ENCODE measurements at regions not wholly inside any gene's neighbourhood (a gene's known extent, or its start where the extent isn't known, plus 50 kb on each side); places are given as distances from the start of the nearest gene placed in this dataset.

DNA sequence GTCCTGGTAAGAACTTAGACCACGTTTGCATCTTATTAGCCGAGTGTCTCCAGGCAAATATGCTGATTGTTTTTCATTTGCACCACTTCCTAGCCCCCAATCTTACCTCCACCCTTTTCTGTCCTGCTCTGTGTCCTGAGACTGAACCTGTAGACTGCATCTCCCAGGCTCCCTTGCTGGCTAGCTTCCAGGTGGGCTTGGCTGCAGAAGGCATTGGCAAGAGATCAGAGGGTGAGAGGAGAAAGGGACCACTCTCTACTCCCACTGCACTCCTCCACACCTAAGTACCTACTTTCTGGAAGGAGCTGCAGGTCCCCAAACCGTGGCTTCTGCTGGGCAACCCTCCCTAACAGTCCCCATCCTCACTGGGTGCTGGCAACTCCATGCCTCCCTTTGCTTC lies 59.9 kb upstream of the XPA start:
- H3K79me2 ChIP-seq (ENCODE audit: insufficient read depth, low read length) = no peaks in the 10 kb centered on the region

DNA sequence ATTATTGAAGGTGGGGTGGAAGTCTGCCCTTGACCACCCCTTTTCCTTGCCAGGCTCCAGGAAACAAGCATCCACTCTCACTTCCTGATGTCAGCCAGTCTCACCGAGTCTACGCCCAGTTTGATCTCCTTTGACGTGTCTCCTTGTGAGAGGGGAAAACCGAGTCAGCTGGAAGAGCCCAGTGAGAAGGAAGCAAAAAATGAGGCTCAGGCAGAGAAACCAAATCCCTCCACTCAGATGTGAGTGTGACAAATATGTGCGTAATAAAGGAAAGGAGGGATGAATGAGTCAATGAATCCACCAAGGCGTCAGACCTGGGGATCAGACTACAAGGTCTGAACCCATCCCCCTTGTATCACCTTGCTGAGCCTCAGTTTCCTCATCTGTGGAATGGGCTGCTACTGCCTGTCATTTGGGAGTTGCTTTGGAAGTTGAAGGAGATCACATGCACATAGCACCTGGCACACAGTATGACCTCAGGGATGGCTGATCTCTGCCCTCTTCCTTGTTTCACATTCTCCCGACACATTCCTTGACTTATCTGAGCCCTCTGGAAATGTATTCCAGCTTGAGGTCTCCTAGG lies 61.3 kb upstream of the XPA start:
- TF ChIP-seq, protein P1, sequence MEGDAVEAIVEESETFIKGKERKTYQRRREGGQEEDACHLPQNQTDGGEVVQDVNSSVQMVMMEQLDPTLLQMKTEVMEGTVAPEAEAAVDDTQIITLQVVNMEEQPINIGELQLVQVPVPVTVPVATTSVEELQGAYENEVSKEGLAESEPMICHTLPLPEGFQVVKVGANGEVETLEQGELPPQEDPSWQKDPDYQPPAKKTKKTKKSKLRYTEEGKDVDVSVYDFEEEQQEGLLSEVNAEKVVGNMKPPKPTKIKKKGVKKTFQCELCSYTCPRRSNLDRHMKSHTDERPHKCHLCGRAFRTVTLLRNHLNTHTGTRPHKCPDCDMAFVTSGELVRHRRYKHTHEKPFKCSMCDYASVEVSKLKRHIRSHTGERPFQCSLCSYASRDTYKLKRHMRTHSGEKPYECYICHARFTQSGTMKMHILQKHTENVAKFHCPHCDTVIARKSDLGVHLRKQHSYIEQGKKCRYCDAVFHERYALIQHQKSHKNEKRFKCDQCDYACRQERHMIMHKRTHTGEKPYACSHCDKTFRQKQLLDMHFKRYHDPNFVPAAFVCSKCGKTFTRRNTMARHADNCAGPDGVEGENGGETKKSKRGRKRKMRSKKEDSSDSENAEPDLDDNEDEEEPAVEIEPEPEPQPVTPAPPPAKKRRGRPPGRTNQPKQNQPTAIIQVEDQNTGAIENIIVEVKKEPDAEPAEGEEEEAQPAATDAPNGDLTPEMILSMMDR (IDR thresholded peaks at IDR 0.05) = no peak
- H3K36me3 Mint-ChIP-seq = no peaks in the 10 kb centered on the region
- DNase-seq = no peak
- no peak overlapping the region for H3K27ac Mint-ChIP-seq
- no peak overlapping the region for H3K4me3 Mint-ChIP-seq
- Histone ChIP-seq H3K79me2 (ENCODE audit: insufficient read depth, low read length) (no peaks in the 10 kb centered on the region), H3K4me3 (replicated peaks in 1 of 3; ENCODE audit: low read depth in 2 of 3, low read length in 3 of 3) (no peak overlapping the region), H4K20me1 (ENCODE audit: insufficient read depth, low read length) (no peaks in the 10 kb centered on the region), H3K4me2 (replicated peaks; ENCODE audit: extremely low read depth, low read length, poor library complexity, severe bottlenecking) (no peak overlapping the region), H2AFZ (ENCODE audit: insufficient read depth, low read depth, low read length, poor library complexity, severe bottlenecking) (no peak overlapping the region), H3K27ac (ENCODE audit: low read depth in 1 of 2, low read length in 2 of 2) (no peak overlapping the region), H3K9me3 (replicated peaks in 1 of 2; ENCODE audit: control insufficient read depth in 1 of 2, insufficient read depth in 1 of 2, low read length in 2 of 2) (no peaks in the 10 kb centered on the region), H3K9ac (ENCODE audit: insufficient read depth, low read length, poor library complexity, severe bottlenecking) (no peak overlapping the region), H3K4me1 (ENCODE audit: control insufficient read depth in 1 of 2, insufficient read depth in 2 of 2, low read length in 2 of 2) (no peaks in the 10 kb centered on the region), H3K27me3 (ENCODE audit: control insufficient read depth in 2 of 2, insufficient read depth in 2 of 2, low read length in 2 of 2) (peaks cover 0 to 7% of the 10 kb centered on the region in 2 donors), H3K36me3 (replicated peaks in 1 of 2; ENCODE audit: control insufficient read depth in 1 of 2, insufficient read depth in 2 of 2, low read length in 2 of 2) (no peaks in the 10 kb centered on the region)
- H3K9me3 Mint-ChIP-seq = peaks cover 0 to 4% (median 0%) of the 10 kb centered on the region in 7 donors
- WGBS (ENCODE audit: insufficient coverage) = no CpG with 5 or more reads among the region's 7 CpGs
- H3K4me1 Mint-ChIP-seq = no peaks in the 10 kb centered on the region
- intact Hi-C loops (cut with micrococcal nuclease) = no loop called here
- H3K27me3 Mint-ChIP-seq (ENCODE audit: low read depth in 3 of 3) = peaks cover 15 to 37% (median 18%) of the 10 kb centered on the region in 3 donors

More for the DNA sequence above, 59.9 kb upstream of the XPA start:
- Mint-ChIP-seq H3K4me3 (no peak overlapping the region), H3K36me3 (no peaks in the 10 kb centered on the region), H3K27me3 (ENCODE audit: low read depth in 3 of 3) (peaks cover 12 to 32% (median 13%) of the 10 kb centered on the region in 3 donors), H3K9me3 (peaks cover 0 to 4% (median 0%) of the 10 kb centered on the region in 7 donors), H3K27ac (no peak overlapping the region), H3K4me1 (no peaks in the 10 kb centered on the region)
- Histone ChIP-seq H3K27ac (ENCODE audit: low read depth in 1 of 2, low read length in 2 of 2) (no peak overlapping the region), H2AFZ (ENCODE audit: insufficient read depth, low read depth, low read length, poor library complexity, severe bottlenecking) (no peak overlapping the region), H3K9me3 (replicated peaks in 1 of 2; ENCODE audit: control insufficient read depth in 1 of 2, insufficient read depth in 1 of 2, low read length in 2 of 2) (no peaks in the 10 kb centered on the region), H4K20me1 (ENCODE audit: insufficient read depth, low read length) (no peaks in the 10 kb centered on the region), H3K36me3 (replicated peaks in 1 of 2; ENCODE audit: control insufficient read depth in 1 of 2, insufficient read depth in 2 of 2, low read length in 2 of 2) (no peaks in the 10 kb centered on the region), H3K27me3 (ENCODE audit: control insufficient read depth in 2 of 2, insufficient read depth in 2 of 2, low read length in 2 of 2) (peaks cover 0 to 6% of the 10 kb centered on the region in 2 donors), H3K4me3 (replicated peaks in 1 of 3; ENCODE audit: low read depth in 2 of 3, low read length in 3 of 3) (no peak overlapping the region), H3K9ac (ENCODE audit: insufficient read depth, low read length, poor library complexity, severe bottlenecking) (no peak overlapping the region), H3K4me1 (ENCODE audit: control insufficient read depth in 1 of 2, insufficient read depth in 2 of 2, low read length in 2 of 2) (no peaks in the 10 kb centered on the region), H3K4me2 (replicated peaks; ENCODE audit: extremely low read depth, low read length, poor library complexity, severe bottlenecking) (no peak overlapping the region)
- WGBS (ENCODE audit: insufficient coverage) = 70% methylated on average over 3 of the region's 3 CpGs
- intact Hi-C loops (cut with micrococcal nuclease) = no loop called here
- DNase-seq = no peak
- TF ChIP-seq, protein P1 (IDR thresholded peaks at IDR 0.05) = no peak
